ENCODE measurements at regions not wholly inside any gene's neighbourhood (a gene's known extent, or its start where the extent isn't known, plus 50 kb on each side); places are given as distances from the start of the nearest gene placed in this dataset.
"Not testable (repeated sequence)": the region's sequence is repeated elsewhere in the genome, so short reads cannot be mapped to it uniquely, and the experiment has no call there.

- peak overlapping the region in 5 of 21 experiments; percentile 14 to 67 (median 33) for H3K27ac ChIP-seq
- H3K4me3 ChIP-seq, result no peak overlapping the region
These were observed 547.3 kb upstream of the SLC35B3 start for GRCh38 chr6:8982668-8983067.

- Histone ChIP-seq H3K27ac (no peak overlapping the region), H3K4me3 (no peak overlapping the region)
These were observed 538.0 kb upstream of the SLC35B3 start for GRCh38 chr6:8973395-8973794.

DNA sequence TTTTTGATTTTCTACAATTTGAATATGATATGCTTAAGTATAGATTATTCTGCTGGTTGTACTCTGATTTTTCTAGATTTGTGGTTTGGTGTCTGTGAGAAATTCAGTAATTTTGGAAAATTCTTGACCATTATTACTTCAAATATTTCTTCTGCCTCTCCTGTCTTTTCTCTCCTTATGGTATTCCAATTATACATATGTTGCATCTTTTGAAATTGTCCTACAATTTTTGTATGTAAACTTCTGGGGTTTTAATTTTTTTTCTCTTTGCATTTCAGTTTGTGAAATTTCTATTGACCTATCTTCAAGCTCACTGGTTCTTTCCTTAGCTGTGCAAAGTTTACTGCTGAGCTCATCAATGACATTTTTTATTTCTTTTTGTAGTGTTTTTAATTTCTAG lies 534.4 kb upstream of the SLC35B3 start:
- Histone ChIP-seq H3K27ac (no peak overlapping the region), H3K4me3 (no peak overlapping the region)

DNA sequence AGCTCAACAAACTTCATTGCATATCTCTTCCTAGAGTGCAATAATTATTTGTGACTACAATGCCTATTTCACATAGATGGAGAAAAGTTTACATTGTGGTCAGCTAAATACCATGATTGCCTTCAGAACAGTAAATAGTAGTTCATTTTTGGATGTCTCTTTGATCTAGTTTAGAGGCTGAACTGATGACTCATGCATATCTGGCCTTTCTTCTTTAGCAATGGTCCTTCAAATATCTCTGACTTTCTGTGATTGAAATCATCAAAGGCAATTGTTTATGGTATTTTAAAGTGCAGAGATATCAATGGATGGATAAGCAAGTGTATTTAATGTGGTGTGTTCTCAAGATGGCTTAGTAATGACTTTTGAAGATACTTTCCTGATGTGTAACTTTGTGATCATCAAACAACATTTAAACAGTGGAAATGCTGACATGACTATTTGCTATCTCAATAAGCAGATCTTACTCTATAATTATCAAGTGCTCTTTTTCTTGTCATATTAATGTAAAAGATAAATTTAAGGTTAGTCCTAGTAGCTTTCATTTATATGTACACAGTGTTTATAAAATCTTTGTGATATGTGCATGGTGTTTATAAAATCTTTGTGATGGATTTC lies 523.7 kb upstream of the SLC35B3 start:
- H3K4me3 ChIP-seq, result no peak overlapping the region

DNA sequence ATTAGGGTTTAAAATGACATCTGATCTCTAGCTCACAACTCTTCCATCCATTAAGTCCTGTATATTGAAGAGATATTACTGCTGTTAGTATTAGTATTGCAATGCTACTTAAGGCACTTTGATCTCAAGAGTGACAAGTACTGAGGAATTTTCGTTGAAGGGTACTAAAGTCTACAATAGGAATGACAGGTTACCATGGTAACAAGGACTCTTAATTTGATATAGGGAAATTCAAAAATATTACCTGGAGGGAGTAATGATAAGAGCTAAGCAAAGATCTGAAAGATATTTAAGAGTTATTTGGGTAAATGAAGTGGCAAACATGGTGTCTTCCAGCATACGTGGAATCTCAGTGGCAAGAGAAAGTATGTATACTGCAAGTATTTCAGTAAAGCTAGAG lies 518.0 kb upstream of the SLC35B3 start:
- Histone ChIP-seq H3K27ac (no peak overlapping the region), H3K4me3 (no peak overlapping the region)

More for the DNA sequence above, 523.7 kb upstream of the SLC35B3 start:
- H3K27ac ChIP-seq, result no peak overlapping the region

DNA sequence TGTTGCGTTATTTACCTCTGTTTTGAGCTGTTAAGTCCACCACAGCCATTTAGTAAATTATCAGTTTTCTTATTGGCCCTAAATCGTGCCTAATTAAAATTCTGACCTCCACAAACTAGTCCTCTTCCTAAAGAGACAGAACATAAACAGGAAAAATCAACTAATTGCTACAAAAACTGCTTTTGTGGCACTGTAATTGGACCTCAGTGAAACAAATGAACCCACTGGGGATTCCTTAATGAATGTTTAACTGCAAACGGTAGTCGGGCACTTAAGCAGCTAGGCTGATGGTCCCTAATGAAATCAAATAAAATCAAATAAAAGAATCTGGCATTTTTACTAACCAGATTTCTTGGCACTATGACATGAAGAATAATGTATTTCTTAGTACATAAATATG lies 513.4 kb upstream of the SLC35B3 start:
- H3K4me3 ChIP-seq, result peak overlapping the region in 1 of 7 experiments; percentile 4
- peak overlapping the region in 2 of 21 experiments; percentile 15 to 74 for H3K27ac ChIP-seq

DNA sequence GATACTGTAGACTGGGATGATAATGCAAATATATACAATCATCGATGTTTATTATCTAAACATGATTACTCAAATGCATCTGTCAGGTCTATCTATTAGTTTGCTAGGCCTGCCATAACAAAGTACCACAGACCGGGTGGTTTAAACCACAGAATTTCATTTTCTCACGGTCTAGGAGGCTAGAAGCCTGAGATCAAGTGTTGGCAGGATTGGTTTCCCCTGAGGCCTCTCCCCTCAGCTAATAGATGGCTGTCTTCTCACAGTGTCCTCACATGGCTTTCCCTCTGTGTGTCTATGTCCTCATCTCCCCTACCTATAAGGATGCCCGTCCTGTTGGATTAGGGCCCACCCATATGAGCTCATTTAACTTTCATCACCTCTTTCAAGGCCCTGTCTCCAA lies 512.6 kb upstream of the SLC35B3 start:
- Histone ChIP-seq H3K4me3 (no peak overlapping the region), H3K27ac (no peak overlapping the region)

DNA sequence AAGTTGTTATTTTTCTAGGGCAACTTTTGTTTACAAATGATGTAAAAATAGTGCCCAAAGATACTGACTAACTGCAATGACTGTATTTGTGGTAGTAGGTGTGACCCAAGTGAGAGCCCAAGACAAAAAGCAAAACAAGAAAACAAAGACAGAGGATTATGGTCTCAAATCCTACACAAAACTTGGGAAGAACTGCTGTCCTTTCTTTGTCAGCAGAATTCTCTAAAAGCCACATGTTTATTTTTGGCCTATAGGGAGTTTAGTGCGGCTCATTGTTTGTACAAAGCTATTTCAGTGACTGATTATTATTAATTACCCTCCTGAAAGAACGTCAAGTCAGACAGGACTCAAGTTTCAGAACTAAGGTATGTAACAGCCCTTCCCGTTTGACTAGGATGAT lies 509.2 kb upstream of the SLC35B3 start:
- Histone ChIP-seq H3K4me3 (no peak overlapping the region), H3K27ac (no peak overlapping the region)

DNA sequence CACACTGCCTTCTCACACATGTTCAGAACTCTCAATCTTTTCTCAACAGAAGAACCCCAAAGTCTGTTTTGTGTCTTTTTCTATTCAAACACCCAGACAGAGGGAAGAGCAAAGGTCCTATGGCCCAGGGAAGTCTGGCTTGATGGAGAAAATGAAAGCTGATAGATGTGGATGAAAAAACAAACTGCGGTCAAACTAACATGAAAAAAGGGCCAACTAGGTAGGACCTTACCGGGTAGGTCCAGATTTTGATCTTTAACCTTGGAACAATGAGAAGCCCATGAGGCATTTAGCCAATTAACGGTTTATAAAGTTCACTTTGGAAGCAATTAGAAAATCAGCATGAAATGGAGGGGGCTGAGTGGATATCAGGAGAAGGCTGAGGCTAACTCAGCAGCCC lies 507.7 kb upstream of the SLC35B3 start:
- Histone ChIP-seq H3K27ac (peak overlapping the region in 1 of 21 experiments; percentile 40), H3K4me3 (no peak overlapping the region)

GRCh38 chr6:8941577-8941976 lies 506.2 kb upstream of the SLC35B3 start:
- peak overlapping the region in 1 of 21 experiments; percentile 69 for H3K27ac ChIP-seq

DNA sequence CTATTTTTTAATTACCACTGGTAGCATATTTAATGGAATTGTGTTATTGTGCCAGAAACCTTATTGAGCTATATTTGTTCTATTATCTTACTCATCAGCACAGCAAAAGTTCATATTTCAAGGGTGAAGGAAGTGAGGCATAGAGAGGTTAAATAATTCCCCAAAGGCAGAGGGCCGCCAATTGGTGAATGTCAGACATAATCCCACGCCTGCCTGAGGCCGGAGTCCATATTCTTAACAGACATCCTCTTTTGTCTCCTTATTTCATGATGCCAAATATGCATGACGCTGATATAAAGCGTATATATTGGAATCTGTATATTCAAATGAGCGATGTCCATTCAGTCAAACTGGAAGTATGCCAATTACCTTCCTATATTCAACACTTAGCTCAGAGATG lies 505.0 kb upstream of the SLC35B3 start:
- no peak overlapping the region for H3K27ac ChIP-seq

More at GRCh38 chr6:8941577-8941976, 506.2 kb upstream of the SLC35B3 start:
- no peak overlapping the region for H3K4me3 ChIP-seq

DNA sequence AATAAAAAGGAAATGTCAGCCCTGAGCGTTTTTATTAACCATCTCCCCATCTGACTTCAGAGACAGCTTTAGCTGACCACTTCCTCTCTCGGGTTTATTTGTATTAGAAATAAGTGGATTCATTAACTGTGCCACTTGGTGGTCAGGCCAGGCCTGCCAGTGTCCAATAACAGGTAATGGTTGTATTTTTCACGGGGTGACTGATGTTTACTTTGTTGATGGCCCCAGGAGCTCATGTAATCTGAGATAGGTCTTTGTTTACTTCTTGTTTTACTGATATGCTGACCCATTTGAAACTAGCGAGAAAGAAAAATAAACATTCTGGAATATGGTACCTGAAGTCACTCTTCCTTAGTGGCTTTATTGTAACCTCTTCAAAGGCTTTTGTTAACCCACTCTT lies 504.3 kb upstream of the SLC35B3 start:
- H3K27ac ChIP-seq, result no peak overlapping the region

More for the DNA sequence above, 505.0 kb upstream of the SLC35B3 start:
- no peak overlapping the region for H3K4me3 ChIP-seq

DNA sequence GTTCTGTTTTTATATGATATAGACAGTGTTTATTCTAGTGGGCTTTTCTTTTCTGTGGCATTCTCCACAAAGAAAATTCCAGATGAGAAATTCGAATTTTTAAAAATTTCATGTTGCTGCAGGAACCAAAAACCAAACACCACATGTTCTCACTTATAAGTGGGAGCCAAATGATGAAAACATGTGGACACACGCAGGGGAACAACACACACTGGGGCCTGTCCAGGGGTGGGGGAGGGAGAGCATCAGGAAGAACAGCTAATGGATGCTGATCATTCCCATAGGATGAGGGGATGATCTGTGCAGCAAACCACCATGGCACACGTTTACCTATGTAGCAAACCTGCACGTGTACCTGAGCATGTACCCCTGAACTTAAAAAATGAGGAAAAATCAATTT lies 499.0 kb upstream of the SLC35B3 start:
- no peak overlapping the region for H3K4me3 ChIP-seq

More for the DNA sequence above, 504.3 kb upstream of the SLC35B3 start:
- H3K4me3 ChIP-seq, result no peak overlapping the region

DNA sequence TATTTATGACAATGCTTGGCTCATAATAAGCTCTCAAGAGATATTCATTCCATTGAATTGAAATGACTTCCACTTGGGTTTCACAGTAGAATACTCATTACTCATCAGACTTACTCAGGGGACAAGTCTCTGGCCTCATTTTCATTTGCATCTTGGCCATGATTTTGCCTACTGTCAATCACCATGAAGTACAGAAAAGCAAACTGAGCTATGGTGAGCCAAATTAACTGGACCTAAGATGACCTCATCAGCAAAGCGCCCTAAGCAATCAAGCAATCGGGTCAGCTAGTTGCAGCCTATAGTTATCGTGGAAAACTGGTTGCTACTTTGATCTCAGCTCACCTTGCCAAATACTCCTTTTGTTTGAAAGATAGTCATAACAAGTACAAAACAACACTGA lies 494.7 kb upstream of the SLC35B3 start:
- H3K4me3 ChIP-seq, result no peak overlapping the region
- no peak overlapping the region for H3K27ac ChIP-seq

More for the DNA sequence above, 499.0 kb upstream of the SLC35B3 start:
- H3K27ac ChIP-seq, result no peak overlapping the region

GRCh38 chr6:8920244-8920643 lies 484.9 kb upstream of the SLC35B3 start:
- H3K4me3 ChIP-seq, H3K27ac ChIP-seq: not testable (repeated sequence)

DNA sequence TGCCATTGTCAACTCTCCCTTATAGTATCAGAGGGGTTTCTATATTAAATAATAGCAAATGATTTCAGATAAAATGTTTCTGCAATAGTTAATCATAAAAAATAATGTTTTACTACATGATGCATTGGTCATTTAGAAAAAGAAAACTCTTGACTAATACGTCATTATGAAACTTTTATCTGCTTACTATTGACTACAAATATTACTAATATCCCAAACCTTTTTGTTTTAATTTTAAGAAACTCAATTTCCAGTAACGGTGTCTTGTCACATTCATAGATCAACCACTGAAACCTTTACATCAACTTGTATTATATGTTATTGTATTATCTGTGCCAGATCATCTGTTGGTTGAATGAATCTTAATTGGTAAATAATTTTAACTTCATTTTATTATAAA lies 482.9 kb upstream of the SLC35B3 start:
- no peak overlapping the region for H3K27ac ChIP-seq
- H3K4me3 ChIP-seq, result no peak overlapping the region

DNA sequence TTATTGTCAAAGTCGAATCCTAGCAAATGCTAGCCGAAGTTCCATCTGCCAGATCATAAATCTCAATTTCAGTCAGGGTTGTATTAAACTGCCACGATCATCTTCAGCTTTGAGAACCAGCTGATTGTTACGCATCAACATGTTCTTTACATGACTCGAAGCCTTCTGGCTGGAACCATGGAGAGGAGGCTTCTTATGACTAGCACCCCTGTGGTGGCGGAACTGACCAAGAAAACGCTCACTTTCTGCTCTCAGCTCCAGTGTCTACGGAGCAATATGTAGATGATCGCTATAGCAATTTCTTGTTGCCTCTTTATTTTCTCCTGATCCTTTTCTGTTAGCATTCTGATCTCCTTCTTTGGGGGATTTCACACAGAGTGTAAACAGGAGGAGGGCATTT lies 479.4 kb upstream of the SLC35B3 start:
- Histone ChIP-seq H3K27ac (no peak overlapping the region), H3K4me3 (no peak overlapping the region)

DNA sequence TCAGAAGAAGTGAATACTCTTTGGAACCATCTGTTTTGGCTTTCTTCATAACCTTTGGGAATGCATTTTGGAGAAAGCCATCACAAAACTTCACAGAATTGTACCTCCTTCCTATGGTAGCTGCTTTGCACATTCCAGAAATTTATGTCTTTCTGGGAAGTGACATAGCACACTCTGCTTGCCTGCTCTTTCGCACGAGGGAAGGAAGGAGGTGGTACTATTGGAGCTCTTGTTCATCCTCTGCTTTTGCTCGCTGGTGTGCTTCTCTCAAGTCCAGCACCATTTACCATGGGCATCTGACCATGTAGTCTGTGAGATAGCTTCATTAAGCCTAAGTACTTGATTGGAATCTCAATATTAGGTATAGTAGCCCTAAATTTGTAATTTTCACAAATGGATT lies 473.3 kb upstream of the SLC35B3 start:
- H3K4me3 ChIP-seq, result no peak overlapping the region

GRCh38 chr6:8906699-8907098 lies 471.4 kb upstream of the SLC35B3 start:
- no peak overlapping the region for H3K27ac ChIP-seq
- H3K4me3 ChIP-seq, result no peak overlapping the region

More for the DNA sequence above, 473.3 kb upstream of the SLC35B3 start:
- H3K27ac ChIP-seq, result no peak overlapping the region

GRCh38 chr6:8905757-8906156 lies 470.4 kb upstream of the SLC35B3 start:
- Histone ChIP-seq H3K27ac (no peak overlapping the region), H3K4me3 (no peak overlapping the region)

DNA sequence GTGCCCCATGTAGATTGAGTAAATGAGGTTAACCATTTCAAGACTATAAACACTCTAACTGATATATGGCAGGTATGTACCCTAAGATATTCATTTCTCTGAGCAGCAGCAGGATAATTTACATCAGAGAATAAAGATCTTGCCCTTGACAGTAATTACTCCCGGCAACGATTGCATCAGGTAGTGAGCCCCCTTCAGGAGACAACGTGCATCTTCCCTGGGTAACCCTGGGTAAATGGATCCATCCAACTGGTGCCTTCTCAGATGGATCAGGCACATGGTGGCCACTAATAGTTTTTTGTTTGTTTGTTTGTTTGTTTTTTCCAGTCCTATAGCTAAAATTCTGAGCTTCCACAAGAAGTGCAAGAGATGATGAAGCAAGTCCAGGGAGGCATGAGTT lies 469.4 kb upstream of the SLC35B3 start:
- Histone ChIP-seq H3K4me3 (no peak overlapping the region), H3K27ac (no peak overlapping the region)

GRCh38 chr6:8900056-8900455 lies 464.7 kb upstream of the SLC35B3 start:
- H3K4me3 ChIP-seq, result no peak overlapping the region
- H3K27ac ChIP-seq, result no peak overlapping the region

All from skin epidermis (tissue), 12 donors.